Lower leg skin (tissue), 3 donors: ENCODE measurements at regions not wholly inside any gene's neighbourhood (a gene's known extent, or its start where the extent isn't known, plus 50 kb on each side); places are given as distances from the start of the nearest gene placed in this dataset.

Experiments
- POLR2A ChIP-seq, 2 donors: fragments of 450-650 bp; IDR thresholded peaks; one replicate each; pipeline ENCODE4 v1.6.1; 2016 to 2017; ENCODE audit warnings: antibody characterized with exemption in 2 of 2, mild to moderate bottlenecking in 1 of 2, moderate library complexity in 1 of 2
- TF ChIP-seq, protein P1 (sequence below), 3 donors: fragments of 450-650 bp; IDR thresholded peaks; one replicate each; pipeline ENCODE4 v1.5.1; 2016; ENCODE audit warnings: antibody characterized with exemption in 3 of 3, mild to moderate bottlenecking in 3 of 3, moderate library complexity in 2 of 3

DNA sequence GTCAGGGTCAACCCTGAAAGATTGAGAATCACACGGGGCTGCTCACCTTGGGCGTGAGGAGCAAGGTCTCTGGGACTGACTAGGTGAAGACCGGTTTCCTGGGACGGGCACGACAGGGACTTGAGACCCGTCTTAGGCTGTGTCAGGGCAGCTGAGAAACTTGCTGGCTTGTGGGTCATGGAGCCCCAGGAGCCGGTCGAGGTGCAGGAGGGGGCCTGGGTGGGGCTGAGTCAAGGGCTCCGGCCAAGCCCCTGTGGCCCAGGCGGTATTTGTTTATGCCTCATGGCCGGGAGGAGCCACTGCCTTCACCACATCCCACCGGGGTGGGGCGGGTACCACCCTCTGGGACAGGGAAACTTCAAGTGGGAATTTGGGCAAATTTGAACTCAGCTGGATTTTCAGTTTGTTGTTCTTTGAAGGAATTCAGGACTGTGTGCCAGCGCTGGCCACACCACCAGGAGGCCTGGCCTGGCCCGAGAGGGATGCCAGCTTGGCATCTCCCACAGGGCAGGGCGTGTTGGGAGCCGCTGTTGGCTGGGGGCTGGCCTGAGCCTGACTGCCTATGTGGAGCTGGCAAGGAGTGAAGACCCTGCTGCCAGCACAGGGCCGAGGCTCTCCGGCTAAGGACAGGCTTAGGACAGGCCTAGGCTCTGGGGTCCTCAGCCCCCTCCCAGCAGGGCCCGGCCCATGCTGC, 116.1 kb downstream of the METRNL start:
- TF ChIP-seq, protein P1, sequence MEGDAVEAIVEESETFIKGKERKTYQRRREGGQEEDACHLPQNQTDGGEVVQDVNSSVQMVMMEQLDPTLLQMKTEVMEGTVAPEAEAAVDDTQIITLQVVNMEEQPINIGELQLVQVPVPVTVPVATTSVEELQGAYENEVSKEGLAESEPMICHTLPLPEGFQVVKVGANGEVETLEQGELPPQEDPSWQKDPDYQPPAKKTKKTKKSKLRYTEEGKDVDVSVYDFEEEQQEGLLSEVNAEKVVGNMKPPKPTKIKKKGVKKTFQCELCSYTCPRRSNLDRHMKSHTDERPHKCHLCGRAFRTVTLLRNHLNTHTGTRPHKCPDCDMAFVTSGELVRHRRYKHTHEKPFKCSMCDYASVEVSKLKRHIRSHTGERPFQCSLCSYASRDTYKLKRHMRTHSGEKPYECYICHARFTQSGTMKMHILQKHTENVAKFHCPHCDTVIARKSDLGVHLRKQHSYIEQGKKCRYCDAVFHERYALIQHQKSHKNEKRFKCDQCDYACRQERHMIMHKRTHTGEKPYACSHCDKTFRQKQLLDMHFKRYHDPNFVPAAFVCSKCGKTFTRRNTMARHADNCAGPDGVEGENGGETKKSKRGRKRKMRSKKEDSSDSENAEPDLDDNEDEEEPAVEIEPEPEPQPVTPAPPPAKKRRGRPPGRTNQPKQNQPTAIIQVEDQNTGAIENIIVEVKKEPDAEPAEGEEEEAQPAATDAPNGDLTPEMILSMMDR (IDR thresholded peaks at IDR 0.05): no peak
- no peak for TF ChIP-seq POLR2A (IDR thresholded peaks at IDR 0.05)
